PFSK-1 (cell line): ENCODE measurements at regions not wholly inside any gene's neighbourhood (a gene's known extent, or its start where the extent isn't known, plus 50 kb on each side); places are given as distances from the start of the nearest gene placed in this dataset.

Experiments
- FOXP2 ChIP-seq: optimal IDR thresholded peaks from 2 replicates; pipeline ENCODE3; 2011; ENCODE audit warnings: borderline replicate concordance, control low read depth, inconsistent platforms; ENCODE audit not compliant: insufficient read depth; ENCODE audit errors: extremely low read length, extremely low read depth
- POLR2AphosphoS5 ChIP-seq: IDR thresholded peaks from 2 replicates; pipeline ENCODE4 v1.6.1; 2012; ENCODE audit warnings: low read depth, mild to moderate bottlenecking, control low read depth, low read length, moderate library complexity
- SIN3A ChIP-seq: IDR thresholded peaks from 2 replicates; pipeline ENCODE4 v1.6.1; 2012; ENCODE audit warnings: mild to moderate bottlenecking, low read length, moderate library complexity, borderline replicate concordance; ENCODE audit not compliant: insufficient read depth
- TAF1 ChIP-seq: IDR thresholded peaks from 2 replicates; pipeline ENCODE4 v1.6.1; 2012; ENCODE audit warnings: low read length, control low read depth, borderline replicate concordance; ENCODE audit not compliant: insufficient read depth
- TF ChIP-seq, protein P1 (sequence below), 2 experiments: IDR thresholded peaks; 2 replicates each; pipeline versions ENCODE4 v1.6.1 to v1.8.0; 2011 to 2012; ENCODE audit warnings: low read depth in 2 of 2, low read length in 2 of 2, control low read depth in 1 of 2, inconsistent platforms in 1 of 2, mild to moderate bottlenecking in 1 of 2, moderate library complexity in 1 of 2; ENCODE audit not compliant: insufficient read depth in 1 of 2

DNA sequence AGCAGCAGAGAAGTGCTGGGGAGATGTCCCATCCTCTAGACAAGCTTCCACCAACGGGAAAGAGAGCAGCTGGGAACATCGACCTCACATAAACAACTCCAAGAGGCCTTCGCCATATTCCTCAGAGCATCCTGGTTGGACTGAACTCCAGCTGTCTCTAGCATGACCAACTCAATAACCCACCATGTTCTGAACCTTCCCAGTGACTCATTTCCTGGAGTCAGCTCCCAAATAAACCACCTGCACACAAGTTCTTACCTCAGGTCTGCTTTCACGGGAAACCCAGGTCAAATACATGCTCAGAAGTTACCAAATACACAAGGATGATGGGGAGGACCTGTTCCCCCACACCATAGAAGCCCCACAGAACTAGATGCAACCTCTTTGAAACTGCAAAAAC is 878.5 kb downstream of the UQCRFS1 start:
- TF ChIP-seq SIN3A, result no peak
- no peak for TF ChIP-seq TAF1
- TF ChIP-seq, protein P1, sequence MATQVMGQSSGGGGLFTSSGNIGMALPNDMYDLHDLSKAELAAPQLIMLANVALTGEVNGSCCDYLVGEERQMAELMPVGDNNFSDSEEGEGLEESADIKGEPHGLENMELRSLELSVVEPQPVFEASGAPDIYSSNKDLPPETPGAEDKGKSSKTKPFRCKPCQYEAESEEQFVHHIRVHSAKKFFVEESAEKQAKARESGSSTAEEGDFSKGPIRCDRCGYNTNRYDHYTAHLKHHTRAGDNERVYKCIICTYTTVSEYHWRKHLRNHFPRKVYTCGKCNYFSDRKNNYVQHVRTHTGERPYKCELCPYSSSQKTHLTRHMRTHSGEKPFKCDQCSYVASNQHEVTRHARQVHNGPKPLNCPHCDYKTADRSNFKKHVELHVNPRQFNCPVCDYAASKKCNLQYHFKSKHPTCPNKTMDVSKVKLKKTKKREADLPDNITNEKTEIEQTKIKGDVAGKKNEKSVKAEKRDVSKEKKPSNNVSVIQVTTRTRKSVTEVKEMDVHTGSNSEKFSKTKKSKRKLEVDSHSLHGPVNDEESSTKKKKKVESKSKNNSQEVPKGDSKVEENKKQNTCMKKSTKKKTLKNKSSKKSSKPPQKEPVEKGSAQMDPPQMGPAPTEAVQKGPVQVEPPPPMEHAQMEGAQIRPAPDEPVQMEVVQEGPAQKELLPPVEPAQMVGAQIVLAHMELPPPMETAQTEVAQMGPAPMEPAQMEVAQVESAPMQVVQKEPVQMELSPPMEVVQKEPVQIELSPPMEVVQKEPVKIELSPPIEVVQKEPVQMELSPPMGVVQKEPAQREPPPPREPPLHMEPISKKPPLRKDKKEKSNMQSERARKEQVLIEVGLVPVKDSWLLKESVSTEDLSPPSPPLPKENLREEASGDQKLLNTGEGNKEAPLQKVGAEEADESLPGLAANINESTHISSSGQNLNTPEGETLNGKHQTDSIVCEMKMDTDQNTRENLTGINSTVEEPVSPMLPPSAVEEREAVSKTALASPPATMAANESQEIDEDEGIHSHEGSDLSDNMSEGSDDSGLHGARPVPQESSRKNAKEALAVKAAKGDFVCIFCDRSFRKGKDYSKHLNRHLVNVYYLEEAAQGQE (IDR thresholded peaks at IDR 0.05; ENCODE audit: insufficient read depth in 1 of 2, low read depth in 2 of 2, low read length in 2 of 2), result no peak
- TF ChIP-seq POLR2AphosphoS5, result no peak
- no peak for TF ChIP-seq FOXP2

DNA sequence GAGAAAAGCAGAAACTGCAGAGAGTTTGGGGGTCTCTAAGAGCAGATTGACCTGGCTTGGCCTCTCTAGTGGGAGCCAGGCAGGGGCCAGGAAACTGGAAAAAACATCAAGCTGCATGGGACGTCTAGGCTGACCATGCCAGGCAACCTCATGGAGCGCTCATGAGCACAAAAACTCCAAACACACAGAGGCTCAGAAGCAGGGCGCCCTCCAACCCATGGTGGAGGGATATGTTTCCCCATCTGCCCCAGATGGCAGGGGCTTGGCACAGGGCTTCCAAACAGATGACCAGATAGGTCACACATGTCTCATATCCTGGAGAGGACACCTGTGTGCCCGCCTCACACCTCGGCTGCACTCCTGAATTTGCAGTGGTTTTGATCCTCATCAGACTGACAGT is 879.0 kb downstream of the UQCRFS1 start:
- TF ChIP-seq FOXP2 (no peak), POLR2AphosphoS5 (no peak), SIN3A (no peak)
- TF ChIP-seq, protein P1 (IDR thresholded peaks at IDR 0.05; ENCODE audit: insufficient read depth in 1 of 2, low read depth in 2 of 2, low read length in 2 of 2), result no peak

DNA sequence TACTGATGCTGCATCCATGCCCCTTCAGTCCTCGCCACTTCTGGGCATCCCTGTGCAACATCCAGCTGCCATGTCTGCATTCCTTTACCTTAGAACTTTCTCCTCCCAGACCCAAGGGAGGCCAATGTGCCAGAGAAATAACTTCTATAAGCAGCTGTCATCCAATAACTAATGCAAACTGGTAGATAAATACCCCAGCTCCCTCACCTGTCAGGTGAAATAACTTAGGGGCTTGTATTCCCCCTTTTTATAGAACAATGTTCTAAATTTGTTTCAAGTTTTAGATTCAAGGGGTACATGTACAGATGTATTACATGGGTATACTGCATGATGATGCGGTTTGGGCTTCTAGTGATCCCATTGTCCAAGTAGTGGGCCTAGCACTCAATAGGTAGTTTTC is 880.1 kb downstream of the UQCRFS1 start:
- no peak for TF ChIP-seq SIN3A
- TF ChIP-seq, protein P1 (IDR thresholded peaks at IDR 0.05; ENCODE audit: insufficient read depth in 1 of 2, low read depth in 2 of 2, low read length in 2 of 2), result no peak
- no peak for TF ChIP-seq TAF1

DNA sequence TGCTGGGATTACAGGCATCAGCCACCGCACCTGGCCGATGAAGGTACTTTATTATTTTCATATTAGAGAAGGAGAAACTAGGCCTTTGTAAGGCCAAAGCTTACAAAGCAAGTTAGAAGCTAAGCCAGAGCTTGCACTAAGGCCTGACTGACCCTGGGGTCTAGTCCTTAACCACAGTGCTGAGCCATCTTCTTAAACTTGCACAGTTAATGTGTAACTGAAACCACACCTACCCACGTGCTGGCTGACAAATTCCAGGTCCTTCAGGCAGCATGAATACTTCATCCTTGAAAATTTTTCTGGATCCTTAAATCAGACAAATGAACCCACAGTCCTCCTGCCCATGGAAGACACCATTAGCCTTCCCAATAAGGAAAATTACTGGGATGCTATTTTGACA is 880.6 kb downstream of the UQCRFS1 start:
- TF ChIP-seq SIN3A, result no peak
- TF ChIP-seq, protein P1 (IDR thresholded peaks at IDR 0.05; ENCODE audit: insufficient read depth in 1 of 2, low read depth in 2 of 2, low read length in 2 of 2), result no peak

DNA sequence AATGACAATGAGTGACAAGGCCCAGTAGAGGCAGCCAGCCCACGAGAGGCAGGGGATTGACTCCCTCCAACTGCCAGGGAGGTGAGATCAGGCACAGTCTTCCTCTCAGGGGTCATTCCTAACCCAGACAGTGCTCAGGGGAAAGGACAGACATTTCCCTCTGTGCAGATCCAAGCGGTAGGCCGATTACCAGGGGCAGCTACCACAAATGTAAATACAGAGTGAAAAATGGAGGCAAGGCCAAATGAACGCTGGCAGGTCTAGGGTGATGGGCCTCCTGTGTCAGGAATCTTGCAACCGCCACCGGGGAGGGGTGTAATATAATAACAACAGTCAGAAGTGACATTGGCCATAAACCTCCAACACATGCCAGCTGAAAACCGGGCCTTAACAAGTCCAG is 881.4 kb downstream of the UQCRFS1 start:
- TF ChIP-seq POLR2AphosphoS5, result no peak
- no peak for TF ChIP-seq SIN3A
- TF ChIP-seq TAF1, result no peak
- TF ChIP-seq FOXP2, result no peak
- TF ChIP-seq, protein P1 (IDR thresholded peaks at IDR 0.05; ENCODE audit: insufficient read depth in 1 of 2, low read depth in 2 of 2, low read length in 2 of 2), result no peak
